ENCODE measurements at regions not wholly inside any gene's neighbourhood (a gene's known extent, or its start where the extent isn't known, plus 50 kb on each side); places are given as distances from the start of the nearest gene placed in this dataset.

- Histone ChIP-seq H3K79me2 (no peaks in the 10 kb centered on the region), H3K9me3 (ENCODE audit: control insufficient read depth, low read length) (no peaks in the 10 kb centered on the region), H3K4me2 (ENCODE audit: low read length) (peak overlapping the region; percentile 5), H3K4me3 (ENCODE audit: low read depth, low read length) (no peak overlapping the region), H3K27me3 (ENCODE audit: control insufficient read depth, insufficient read depth, low read length) (no peaks in the 10 kb centered on the region), H3K27ac (no peak overlapping the region), H3K36me3 (ENCODE audit: control insufficient read depth, insufficient read depth, low read length) (no peaks in the 10 kb centered on the region), H2AFZ (no peak overlapping the region), H3K4me1 (peaks cover 4% of the 10 kb centered on the region), H3K9ac (no peak overlapping the region)
- no peak for TF ChIP-seq CTCF (IDR thresholded peaks at IDR 0.05)
These were observed 114.6 kb downstream of the PAX1 start for GRCh38 chr20:21820045-21820444.

GRCh38 chr20:21812379-21812778 lies 106.9 kb downstream of the PAX1 start:
- Histone ChIP-seq H3K36me3 (ENCODE audit: control insufficient read depth, insufficient read depth, low read length) (no peaks in the 10 kb centered on the region), H3K27ac (no peak overlapping the region), H2AFZ (no peak overlapping the region), H3K4me1 (no peaks in the 10 kb centered on the region), H3K27me3 (ENCODE audit: control insufficient read depth, insufficient read depth, low read length) (no peaks in the 10 kb centered on the region), H3K4me3 (ENCODE audit: low read depth, low read length) (no peak overlapping the region), H3K79me2 (no peaks in the 10 kb centered on the region), H3K9ac (no peak overlapping the region), H3K4me2 (ENCODE audit: low read length) (no peak overlapping the region), H3K9me3 (ENCODE audit: control insufficient read depth, low read length) (no peaks in the 10 kb centered on the region)
- no peak for TF ChIP-seq CTCF (IDR thresholded peaks at IDR 0.05)

- Histone ChIP-seq H3K9ac (no peak overlapping the region), H3K27me3 (ENCODE audit: control insufficient read depth, insufficient read depth, low read length) (no peaks in the 10 kb centered on the region), H3K4me3 (ENCODE audit: low read depth, low read length) (no peak overlapping the region), H3K27ac (no peak overlapping the region), H3K4me1 (no peaks in the 10 kb centered on the region), H3K79me2 (no peaks in the 10 kb centered on the region), H2AFZ (no peak overlapping the region), H3K36me3 (ENCODE audit: control insufficient read depth, insufficient read depth, low read length) (no peaks in the 10 kb centered on the region), H3K4me2 (ENCODE audit: low read length) (no peak overlapping the region), H3K9me3 (ENCODE audit: control insufficient read depth, low read length) (no peaks in the 10 kb centered on the region)
- no peak for TF ChIP-seq CTCF (IDR thresholded peaks at IDR 0.05)
These were observed 104.6 kb downstream of the PAX1 start for GRCh38 chr20:21809961-21810523.

GRCh38 chr20:21808863-21809664 lies 103.6 kb downstream of the PAX1 start:
- H2AFZ ChIP-seq = no peak overlapping the region
- H3K36me3 ChIP-seq (ENCODE audit: control insufficient read depth, insufficient read depth, low read length) = no peaks in the 10 kb centered on the region
- H3K27me3 ChIP-seq (ENCODE audit: control insufficient read depth, insufficient read depth, low read length) = no peaks in the 10 kb centered on the region
- no peaks in the 10 kb centered on the region for H3K4me1 ChIP-seq
- peak; percentile 32 for TF ChIP-seq CTCF (IDR thresholded peaks at IDR 0.05)
- H3K79me2 ChIP-seq = no peaks in the 10 kb centered on the region
- no peak overlapping the region for H3K9ac ChIP-seq
- no peak overlapping the region for H3K4me3 ChIP-seq (ENCODE audit: low read depth, low read length)
- no peak overlapping the region for H3K27ac ChIP-seq
- H3K4me2 ChIP-seq (ENCODE audit: low read length) = no peak overlapping the region
- H3K9me3 ChIP-seq (ENCODE audit: control insufficient read depth, low read length) = no peaks in the 10 kb centered on the region

GRCh38 chr20:21808139-21808538 lies 102.7 kb downstream of the PAX1 start:
- no peak for TF ChIP-seq CTCF (IDR thresholded peaks at IDR 0.05)
- H3K27ac ChIP-seq = no peak overlapping the region

More at GRCh38 chr20:21808139-21808538, 102.7 kb downstream of the PAX1 start:
- Histone ChIP-seq H3K4me3 (ENCODE audit: low read depth, low read length) (no peak overlapping the region), H3K4me2 (ENCODE audit: low read length) (no peak overlapping the region), H3K9ac (no peak overlapping the region), H3K9me3 (ENCODE audit: control insufficient read depth, low read length) (no peaks in the 10 kb centered on the region), H3K79me2 (no peaks in the 10 kb centered on the region), H3K27me3 (ENCODE audit: control insufficient read depth, insufficient read depth, low read length) (no peaks in the 10 kb centered on the region), H3K4me1 (no peaks in the 10 kb centered on the region), H2AFZ (no peak overlapping the region), H3K36me3 (ENCODE audit: control insufficient read depth, insufficient read depth, low read length) (no peaks in the 10 kb centered on the region)

All from parathyroid adenoma (tissue), 2 donors.